Stimulated activated CD4-positive, alpha-beta T cell treated with anti-CD3 and anti-CD28 coated beads, Interleukin-4, amount 100 ng/mL, for 24 hours (primary cell): ENCODE measurements at regions not wholly inside any gene's neighbourhood (a gene's known extent, or its start where the extent isn't known, plus 50 kb on each side); places are given as distances from the start of the nearest gene placed in this dataset.

ENCODE experiments used
- DNase-seq: peaks from one replicate; pipeline ENCODE4 v3.0.0-alpha.2; 2020

DNA sequence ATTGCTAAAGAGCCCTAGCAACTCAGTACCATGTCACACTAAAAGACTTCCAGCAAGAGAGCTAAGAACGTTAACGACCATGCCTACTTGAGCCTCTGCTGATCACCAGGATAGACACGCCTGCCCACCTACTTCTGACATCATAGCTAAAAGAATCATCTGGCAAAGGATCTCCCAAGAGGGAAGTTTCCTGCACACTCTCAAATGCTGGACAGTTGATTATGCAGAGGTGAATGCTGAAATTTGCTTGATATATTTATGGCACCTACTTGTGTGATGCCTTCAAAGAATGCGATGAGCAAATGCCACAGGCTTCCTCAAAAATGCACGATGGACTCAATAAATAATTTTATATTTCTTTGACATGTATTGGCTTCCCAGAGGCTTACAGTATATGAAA, 113.6 kb downstream of the GALC start:
- DNase-seq, result no peak

DNA sequence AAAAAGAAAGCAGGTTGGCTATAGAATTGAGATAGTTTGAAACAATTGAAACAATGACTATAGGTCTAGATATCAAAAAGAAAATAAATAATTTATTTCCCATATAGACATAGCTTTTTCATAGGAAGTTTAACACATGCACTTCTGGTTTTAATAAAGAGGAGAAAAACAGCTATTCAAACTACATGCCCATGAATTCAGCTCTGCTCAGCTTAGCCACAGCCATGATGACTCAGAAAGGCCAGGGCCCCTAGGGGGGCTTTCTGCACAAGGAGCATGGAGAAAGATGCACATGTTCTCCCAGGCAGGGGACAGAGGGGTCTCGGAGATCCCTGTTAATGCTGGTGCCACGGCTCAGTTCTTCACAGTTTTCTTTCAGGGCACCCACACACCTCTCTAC, 114.0 kb downstream of the GALC start:
- no peak for DNase-seq

DNA sequence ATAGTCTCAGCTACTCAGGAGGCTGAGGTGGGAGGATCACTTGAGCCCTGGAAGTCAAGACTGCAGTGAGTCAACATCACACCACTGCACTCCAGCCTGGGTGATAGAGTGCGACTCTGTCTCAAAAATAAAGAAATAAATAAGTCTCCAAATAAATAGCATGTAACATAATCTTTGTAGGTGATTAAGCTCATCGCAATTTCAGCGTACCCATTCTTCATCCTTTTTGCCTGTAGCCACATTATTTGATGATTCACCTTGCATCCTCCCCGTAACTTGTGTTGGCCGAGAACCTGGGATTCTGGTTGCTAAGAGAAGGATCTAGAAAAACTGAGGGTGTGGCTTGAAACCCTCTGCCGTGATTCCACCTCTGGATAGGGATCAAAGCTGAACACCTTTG, 115.1 kb downstream of the GALC start:
- no peak for DNase-seq

DNA sequence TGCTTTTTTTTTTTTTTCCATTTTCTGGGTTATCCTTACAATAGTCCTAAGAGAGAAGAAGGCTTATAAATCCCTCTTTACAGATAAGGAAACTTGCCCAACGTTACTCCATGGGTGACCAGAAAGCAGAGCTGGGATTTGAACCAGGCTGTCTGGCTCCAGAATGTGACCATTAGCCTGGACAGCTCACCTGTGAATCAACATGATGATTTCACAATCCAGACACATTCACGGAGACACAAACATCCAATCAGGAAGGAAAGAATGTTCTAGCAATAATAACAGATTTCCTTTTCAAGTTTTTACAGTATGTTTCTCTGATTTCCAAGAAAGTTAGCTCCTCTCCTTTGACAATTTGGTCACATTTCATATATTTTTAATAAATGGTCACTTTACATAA, 118.3 kb downstream of the GALC start:
- no peak for DNase-seq

DNA sequence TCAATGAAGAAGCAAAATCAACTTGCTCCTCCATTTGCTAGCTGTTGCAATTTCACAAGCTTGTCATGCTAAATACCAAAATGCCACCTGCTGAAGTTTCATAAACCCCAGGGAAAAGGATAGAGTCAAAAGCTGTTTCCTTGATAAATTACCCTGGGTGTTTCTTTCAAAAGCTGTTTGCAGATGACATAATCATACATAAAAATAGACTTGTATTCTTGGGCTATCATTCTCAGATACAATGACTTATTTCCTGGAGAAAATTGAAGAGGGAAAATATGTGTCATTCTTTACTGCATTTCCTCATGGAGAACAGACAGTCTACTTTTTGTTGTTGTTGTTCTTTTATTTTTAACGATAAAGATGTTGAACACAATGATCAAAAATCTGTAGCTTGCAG, 119.2 kb downstream of the GALC start:
- no peak for DNase-seq

DNA sequence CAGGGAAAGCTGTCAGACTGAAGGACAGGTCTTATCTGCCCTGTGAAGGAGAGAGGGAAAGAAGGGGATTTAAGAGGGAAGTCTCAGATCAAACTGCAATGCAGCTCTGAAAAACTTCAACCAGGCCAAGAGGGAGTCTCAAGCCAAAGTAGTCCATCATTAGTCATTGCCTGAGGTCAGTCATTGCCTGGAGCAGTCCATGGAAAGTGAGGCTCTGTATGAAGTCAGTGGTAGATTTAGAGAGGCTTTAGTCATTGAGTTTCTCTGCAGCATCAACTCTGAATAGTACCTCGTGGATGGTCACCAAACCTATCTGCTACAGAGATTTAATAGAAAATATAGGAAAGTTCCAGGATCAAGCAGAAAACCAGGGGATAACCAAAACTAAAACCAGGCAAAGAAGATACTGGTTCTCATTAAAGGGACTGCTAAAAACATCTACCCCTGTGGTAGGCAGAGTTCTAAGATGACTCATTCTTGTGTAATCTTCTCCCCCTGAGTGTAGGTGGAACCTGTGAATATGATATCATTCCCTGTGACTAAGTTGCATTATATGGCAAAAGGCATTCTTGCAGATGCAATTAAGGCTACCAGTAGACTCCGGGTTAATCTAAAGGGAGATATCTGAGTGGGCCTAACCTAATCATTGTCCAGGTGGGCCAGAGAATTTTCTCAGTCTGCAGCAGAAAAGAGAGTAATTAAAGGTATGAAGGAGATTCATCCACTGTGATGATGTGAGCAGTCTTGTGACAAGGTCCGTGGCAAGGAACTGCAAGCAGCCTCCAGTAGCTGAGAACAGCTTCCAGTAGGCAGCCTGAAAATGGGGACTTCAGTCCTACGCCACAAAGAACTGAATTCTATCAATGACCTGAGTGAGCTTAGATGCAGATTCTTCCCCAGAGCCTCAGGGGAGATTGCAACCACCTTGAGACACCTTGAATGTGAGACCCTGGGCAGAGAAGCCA, 123.1 kb downstream of the GALC start:
- DNase-seq, result no peak

DNA sequence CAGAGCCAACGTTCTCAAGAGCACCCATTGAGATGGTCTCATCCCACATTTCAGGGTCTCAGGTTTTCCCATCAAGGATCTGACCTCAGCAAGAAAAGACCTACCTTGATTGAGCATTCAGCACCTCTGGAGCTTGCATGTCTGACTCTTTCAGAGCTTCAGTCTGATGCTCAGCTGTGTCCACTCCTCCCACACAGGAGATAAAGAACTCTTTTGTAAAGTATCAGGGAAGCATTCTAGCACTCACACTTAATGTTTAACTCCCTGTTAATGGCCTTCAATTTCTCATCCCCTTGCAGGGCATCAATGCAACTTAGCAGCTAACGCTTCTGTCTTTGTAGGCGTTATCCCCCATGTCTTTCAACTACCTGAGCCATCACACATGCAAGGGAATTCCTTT, 124.1 kb downstream of the GALC start:
- DNase-seq, result no peak

DNA sequence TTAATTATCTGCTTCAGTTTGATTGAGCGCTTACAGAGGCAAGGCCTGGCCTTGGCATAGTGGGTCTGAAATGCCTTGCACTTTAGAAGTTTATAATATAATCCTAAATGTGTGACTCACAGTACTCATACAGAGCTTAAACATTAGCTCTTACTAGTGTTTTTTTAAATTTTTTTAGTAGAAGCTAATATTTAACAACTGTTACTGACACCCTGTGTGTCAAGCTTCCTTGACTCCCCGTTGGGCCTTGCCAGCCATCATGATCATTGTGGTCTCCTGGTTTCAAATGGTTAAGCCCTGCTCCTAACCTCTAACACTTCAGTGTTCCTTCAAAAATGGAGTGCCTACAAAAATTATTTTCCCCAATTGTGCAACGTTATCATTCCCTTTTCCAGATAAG, 126.9 kb downstream of the GALC start:
- no peak for DNase-seq

DNA sequence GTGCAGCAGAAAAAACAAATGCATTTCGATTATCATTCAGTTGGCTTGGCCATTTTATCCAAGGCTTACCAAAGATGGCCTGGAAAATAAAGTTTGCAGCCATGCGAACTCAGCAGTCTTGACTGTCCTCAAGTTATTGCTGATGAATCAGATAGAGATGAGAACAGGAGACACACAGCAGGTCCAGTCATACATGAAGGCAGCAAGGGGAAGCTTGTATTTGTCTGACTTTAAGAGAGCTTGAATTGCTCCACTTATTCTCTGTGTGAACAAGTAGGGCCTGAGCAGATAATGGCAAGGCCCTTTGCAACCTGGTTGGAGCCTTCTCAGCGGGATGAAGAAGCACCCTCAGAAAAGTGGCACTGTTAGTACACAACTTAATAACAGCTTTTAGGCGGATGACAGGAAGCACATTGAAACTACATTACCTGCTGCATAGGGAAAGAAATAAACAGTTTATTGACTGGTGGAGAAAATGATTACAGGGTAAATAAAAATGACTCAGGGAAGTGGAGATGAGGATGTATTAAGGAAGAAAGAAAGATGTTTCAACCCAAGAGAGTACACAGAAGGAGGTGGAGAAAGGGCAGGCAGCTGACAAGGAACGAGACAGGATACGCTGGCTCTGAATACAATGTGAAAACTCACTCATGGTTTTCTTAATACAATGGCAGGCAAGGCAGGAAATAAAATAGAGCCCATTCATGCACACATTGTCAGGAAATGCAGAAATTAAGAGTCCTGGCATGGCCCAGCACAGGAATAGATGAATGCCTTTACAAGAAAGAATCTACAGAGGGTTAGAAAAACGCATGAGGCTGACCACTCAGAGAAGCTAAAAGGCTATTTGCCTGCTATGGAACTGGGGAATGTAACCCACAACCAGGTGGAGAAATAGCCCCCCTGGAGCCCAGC, 128.4 kb downstream of the GALC start:
- DNase-seq, result no peak

DNA sequence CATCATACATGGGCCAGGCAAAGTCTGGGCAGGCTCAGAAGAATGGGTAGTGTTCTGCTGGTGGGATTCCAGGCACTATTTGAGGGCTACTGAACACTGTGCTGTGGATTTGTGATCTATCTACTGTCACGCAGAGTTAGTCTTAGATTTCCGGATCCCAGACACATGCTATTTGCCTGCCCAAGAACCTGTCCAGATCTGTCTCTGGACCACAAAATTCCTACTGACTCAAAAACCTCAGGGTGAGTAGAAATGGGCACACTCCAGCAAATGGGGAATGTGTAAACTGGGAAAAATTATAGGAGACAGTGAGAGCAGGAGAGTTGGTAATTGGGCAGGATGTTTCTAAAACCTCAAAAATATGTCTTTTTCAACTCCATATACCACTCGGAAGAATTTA, 129.9 kb downstream of the GALC start:
- no peak for DNase-seq

DNA sequence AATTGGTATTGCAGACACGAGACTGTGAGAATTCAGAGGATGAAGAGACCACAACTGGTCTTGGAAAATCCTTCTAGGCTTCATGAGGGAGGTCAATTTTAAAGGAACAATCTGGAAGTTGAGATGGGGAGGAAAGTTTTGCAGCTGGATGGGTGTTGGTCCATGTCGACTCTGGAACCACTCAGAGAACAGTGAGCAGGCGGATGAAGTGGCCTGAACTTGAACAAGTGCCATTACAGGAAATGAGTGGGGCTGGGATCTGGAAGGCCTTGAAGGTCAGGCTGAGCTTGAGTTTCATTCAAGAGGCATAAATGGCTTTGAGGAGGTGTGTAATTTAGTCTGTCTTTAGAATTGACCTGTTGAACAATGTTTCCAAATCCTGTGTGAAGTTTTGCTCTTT, 140.9 kb downstream of the GALC start:
- no peak for DNase-seq

DNA sequence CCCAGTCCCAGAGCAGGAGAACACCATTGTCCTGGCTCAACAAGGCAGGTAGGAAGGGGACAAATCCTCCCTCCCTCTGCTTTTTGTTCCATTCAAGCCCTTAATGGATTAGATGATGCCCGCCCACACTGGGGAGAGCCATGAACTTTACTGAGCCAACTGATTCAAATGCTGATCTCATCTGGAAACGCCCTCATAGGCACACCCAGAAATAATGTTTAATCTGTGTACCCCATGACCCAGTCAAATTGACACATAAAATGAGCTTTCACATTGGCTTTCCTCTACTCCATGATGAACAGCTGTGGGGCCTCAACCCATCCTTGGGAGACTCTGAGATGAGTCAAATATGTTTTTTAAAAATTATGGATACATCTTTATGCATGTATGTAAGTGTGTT, 141.8 kb downstream of the GALC start:
- no peak for DNase-seq

DNA sequence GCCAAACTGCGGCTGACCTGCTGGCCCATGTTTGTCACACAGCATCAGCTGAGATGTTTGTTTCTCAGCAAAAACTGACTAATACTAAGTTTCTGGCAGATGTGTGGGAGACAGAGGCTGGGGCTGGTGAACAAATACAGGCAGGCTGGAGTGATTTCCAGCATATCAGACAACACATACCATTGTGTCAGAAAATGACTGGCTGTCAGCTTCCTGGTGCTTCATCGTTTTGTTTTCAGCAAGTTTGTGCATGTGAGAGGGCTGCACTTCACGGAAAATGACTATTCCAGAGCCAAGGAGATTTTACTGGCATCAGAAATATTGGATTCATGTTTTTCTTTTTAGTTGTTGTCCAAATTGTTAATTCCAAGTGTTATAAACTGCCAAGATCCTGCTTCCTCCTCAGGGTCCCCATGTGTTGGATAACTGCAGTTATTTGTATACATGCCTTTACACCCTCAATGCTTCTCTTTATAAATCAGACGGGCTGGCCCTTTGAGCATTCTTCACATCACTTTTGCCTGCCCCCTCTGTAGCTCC, 145.7 kb downstream of the GALC start:
- DNase-seq, result no peak

DNA sequence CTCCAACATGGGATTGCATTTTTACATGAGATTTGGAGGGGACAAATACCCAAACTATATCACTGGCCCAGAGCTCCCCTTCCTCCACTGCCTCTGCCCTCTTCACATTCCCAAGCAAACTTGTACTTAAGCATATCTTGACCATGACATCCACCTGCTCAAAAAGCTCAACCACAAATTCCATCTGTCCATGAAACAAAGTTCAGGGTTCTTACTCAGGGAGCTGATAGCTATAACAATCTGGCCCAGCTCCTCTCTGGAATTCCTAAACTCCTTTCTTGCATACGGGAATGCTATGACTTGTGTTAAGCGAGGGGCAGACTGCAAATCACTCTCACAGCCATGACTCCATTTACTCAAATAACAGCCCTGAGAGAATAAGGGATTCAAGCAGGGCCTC, 152.1 kb downstream of the GALC start:
- no peak for DNase-seq

DNA sequence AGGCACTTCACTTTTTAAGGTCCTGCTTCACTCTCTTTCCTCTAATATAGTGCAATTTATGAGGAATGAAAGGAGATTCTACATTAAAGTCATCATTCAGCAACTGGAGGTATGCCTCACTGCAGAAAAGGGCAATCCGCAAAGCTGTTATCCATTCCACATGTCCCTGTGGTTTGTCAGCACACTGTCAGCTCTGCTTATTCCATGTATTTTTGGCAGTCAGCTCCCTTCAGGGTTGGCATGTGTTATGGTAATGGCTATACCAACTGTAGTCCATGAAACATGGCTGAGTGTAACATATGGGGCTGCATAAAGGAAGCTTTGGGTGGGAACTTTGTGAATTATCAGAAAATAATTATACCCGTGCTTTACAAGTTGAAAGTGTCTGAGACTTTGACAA, 154.1 kb downstream of the GALC start:
- no peak for DNase-seq

DNA sequence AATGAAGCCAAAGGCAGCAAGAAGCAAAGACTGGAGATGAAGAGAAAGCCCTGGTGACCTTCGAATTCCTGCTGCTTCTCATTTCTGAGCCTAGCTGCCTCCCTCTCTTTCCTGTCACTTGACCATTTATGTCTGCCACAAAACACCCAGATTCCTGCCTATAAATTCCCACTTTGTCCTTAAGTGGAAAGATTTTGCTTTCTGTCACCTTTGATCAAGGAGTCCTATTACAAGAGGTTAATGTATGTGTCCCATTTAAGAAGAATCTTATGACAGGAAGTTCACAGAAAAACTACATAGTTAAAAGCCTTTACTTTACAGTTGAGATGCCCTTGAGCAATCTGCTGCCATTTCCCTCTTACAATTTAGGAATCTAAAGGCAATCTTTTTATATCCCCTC, 155.7 kb downstream of the GALC start:
- DNase-seq, result no peak

DNA sequence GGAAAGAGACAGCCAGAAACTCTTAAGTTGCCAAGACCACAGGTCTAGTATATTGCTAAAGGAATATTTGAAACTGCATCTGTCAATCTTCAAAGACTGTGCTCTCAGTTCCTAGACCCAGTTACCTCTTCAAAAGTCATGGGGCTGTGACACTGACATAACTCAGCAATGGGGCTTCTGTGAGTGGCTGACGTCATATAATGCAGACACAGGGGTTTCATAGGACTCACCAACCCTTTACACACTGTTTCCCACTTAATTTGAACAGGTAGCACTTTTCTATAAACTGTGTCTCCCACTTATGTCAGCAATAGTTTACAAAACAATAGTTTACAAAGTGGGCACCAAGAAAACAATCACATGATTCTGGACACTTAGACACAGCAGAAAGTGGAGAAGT, 158.4 kb downstream of the GALC start:
- no peak for DNase-seq

DNA sequence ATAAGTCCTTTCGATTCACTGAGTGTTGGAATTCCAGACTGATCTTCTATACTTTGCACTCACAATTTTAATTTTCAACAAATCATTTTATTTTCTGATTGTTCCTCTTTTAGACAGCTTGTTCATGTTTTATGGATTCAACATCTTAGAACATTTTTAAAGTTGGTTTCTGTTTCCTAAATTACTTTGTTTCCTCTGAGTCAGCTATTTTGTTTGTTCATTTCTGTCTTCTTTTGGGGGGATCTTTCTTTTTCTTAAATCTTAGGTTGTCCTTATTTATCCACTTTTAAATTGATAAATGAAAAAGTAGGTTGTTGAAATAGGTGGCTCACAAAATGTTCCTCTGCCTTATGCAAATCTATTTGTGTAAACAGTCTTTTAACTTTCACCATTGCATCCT, 160.0 kb downstream of the GALC start:
- DNase-seq, result no peak

DNA sequence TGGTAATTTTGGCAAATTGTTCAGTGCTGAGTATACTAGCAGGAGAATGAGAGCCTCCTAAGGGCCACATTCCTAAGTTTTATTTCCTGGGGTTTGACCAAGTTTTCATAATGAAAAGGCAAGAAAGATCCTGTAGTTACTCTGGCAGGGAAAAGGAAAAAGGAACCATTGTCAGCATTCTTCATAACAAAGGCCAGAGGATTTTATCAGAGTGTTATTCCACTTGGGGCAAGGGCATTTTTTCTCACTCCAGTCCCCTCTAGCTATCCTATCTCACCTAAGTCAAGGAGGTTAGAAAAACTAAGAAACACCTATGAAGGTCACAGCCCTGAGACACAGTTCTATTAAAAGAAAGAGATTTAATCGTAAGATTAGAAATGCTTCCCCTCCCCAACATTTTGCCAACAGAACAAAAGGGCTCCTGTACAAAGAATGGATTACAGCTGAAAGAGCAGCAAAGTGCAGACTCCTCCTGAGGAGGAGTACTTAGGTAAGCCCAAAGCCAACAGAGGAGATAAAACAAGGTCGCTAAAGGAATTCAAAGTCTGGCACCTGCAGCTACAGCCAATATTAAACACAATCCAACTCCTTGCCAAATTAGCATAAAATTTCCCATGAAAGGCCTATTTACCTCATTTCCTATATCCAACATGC, 162.4 kb downstream of the GALC start:
- no peak for DNase-seq

DNA sequence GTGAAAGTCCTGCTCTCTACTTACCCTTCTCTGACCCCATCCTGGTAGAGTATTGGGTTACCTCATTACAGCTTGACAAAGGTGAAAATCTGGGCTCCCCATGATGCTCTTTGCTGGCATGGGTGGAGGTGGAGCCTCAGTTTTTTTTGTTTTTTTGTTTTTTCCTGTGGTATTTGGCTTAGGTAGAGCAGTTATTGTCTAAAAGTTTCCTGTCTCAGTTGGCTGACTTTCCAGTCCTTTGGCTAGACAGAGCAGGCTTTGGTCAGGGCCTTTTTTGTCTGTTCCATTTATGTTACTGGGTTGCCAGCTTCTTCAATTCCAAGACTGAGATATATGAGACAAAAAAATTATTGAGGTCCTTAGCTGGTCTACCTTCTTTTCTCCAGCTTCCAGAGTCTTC, 163.4 kb downstream of the GALC start:
- DNase-seq, result no peak

DNA sequence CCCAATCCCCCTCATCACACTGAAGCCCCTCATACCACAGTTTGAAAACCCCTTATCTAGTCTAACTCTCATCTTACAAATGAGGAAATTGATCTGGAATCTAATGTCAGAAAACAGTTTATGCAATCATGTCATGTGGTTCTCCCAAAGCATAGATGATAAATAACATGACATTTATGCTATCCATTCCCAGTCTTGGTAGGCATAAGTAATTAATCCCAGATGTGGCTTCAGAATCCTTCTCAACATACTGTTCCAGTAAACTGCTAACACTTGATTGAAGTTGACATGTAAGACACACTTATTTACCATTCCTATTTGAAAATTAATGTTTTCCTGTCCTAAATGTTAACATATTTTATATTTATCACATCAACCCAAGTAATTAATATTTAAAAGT, 168.7 kb downstream of the GALC start:
- no peak for DNase-seq

DNA sequence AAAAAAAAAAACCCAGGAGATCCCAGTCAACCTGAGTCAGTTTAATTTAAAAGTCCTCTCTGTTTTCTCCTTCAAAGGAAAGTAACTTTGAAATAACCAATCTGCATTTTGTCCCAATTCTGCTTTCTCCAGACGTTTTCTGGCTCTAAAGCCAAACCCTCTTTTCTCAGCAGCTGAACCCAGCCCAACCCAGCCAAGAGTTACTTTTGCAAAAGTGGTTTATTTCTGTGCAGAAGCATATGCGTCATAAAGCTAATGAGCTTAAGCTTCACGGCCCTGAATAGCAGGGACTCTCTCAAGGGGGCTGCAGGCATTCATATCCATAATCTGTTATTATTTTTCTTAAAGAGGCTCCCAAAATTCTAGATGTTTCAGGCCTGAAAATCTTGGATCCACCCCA, 176.6 kb downstream of the GALC start:
- no peak for DNase-seq

DNA sequence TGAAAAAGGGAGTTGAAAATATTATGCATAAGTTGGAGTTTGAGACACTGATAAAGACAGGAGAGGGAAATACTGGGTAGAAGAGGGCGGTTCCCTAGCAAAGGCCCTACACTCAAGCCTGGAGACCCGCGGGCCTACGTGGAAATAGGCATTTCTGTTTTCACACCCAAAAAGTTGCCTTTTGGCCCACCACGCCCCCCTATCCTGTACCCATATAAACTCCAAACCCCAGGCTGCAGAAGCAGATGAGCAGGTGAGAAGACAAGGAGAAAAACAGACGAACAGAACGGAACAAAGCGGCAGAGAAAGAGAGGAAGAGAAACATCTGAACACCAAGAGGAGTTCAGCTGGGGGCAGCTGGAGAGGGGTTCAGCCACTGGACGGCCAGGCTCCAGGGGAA, 177.9 kb downstream of the GALC start:
- no peak for DNase-seq
